ENCODE measurements at regions not wholly inside any gene's neighbourhood (a gene's known extent, or its start where the extent isn't known, plus 50 kb on each side); places are given as distances from the start of the nearest gene placed in this dataset.

DNA sequence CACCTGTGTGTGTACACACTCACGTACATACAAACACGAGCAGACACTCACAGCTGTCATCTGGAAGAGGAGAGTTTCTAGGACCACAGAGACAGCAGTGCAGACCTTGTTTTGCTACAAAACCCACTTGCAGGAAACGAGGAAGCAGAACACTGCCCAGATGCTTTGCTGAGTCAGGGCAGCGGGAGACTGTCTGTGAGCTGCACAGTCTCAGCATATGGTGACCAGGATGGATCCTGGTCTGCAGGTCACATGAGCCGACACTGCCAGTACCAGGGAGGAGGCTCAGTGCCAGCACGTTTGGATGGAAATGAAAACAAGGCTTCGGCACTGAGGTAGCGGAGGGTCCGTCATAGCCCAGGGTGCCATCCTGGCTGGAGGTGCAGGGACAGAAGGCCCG is 117.6 kb upstream of the DPP6 start:
- Histone ChIP-seq H3K4me2 (ENCODE audit: low read length) (no peak overlapping the region), H3K27me3 (ENCODE audit: insufficient read depth, low read length) (no peaks in the 10 kb centered on the region), H3K27ac (ENCODE audit: low read depth, low read length) (no peak overlapping the region), H2AFZ (ENCODE audit: low read depth, low read length) (no peak overlapping the region), H3K4me3 (ENCODE audit: insufficient read depth, low read depth, low read length) (no peak overlapping the region), H3K4me1 (ENCODE audit: insufficient read depth, low read length) (no peaks in the 10 kb centered on the region), H3K9ac (ENCODE audit: low read length) (no peak overlapping the region), H3K79me2 (ENCODE audit: insufficient read depth, low read length) (no peaks in the 10 kb centered on the region), H4K20me1 (ENCODE audit: insufficient read depth, low read length) (no peaks in the 10 kb centered on the region), H3K36me3 (ENCODE audit: insufficient read depth, low read length) (no peaks in the 10 kb centered on the region), H3K9me3 (ENCODE audit: insufficient read depth, low read depth, low read length) (no peaks in the 10 kb centered on the region)
- no peak overlapping the region for H3K27ac Mint-ChIP-seq (ENCODE audit: unreplicated experiment)
- no peak for DNase-seq (ENCODE audit: low read depth)
- FAIRE-seq = no peak
- peaks cover 5% of the 10 kb centered on the region for H3K9me3 Mint-ChIP-seq (ENCODE audit: unreplicated experiment)
- peaks cover 4% of the 10 kb centered on the region for H3K4me1 Mint-ChIP-seq (ENCODE audit: low read depth, unreplicated experiment)
- H3K4me3 Mint-ChIP-seq (ENCODE audit: unreplicated experiment) = no peak overlapping the region
- TF ChIP-seq CTCF (IDR thresholded peaks at IDR 0.05; ENCODE audit: insufficient read depth, low read depth, low read length) (no peak), EZH2 (IDR thresholded peaks at IDR 0.05; ENCODE audit: insufficient read depth, low read length) (no peak)
- H3K27me3 Mint-ChIP-seq (ENCODE audit: low read depth, unreplicated experiment) = no peaks in the 10 kb centered on the region
- no peaks in the 10 kb centered on the region for H3K36me3 Mint-ChIP-seq (ENCODE audit: low read depth, unreplicated experiment)

- H3K79me2 ChIP-seq (ENCODE audit: insufficient read depth, low read length) = no peaks in the 10 kb centered on the region
- H3K9me3 ChIP-seq (ENCODE audit: insufficient read depth, low read depth, low read length) = no peaks in the 10 kb centered on the region
- Mint-ChIP-seq H3K4me3 (ENCODE audit: unreplicated experiment) (no peak overlapping the region), H3K9me3 (ENCODE audit: unreplicated experiment) (peaks cover 5% of the 10 kb centered on the region), H3K27ac (ENCODE audit: unreplicated experiment) (no peak overlapping the region), H3K36me3 (ENCODE audit: low read depth, unreplicated experiment) (no peaks in the 10 kb centered on the region), H3K4me1 (ENCODE audit: low read depth, unreplicated experiment) (peaks cover 4% of the 10 kb centered on the region), H3K27me3 (ENCODE audit: low read depth, unreplicated experiment) (no peaks in the 10 kb centered on the region)
- FAIRE-seq = no peak
- H3K27ac ChIP-seq (ENCODE audit: low read depth, low read length) = no peak overlapping the region
- no peak overlapping the region for H3K9ac ChIP-seq (ENCODE audit: low read length)
- H3K4me2 ChIP-seq (ENCODE audit: low read length) = no peak overlapping the region
- no peak overlapping the region for H3K4me3 ChIP-seq (ENCODE audit: insufficient read depth, low read depth, low read length)
- H3K27me3 ChIP-seq (ENCODE audit: insufficient read depth, low read length) = no peaks in the 10 kb centered on the region
- no peaks in the 10 kb centered on the region for H3K36me3 ChIP-seq (ENCODE audit: insufficient read depth, low read length)
- H4K20me1 ChIP-seq (ENCODE audit: insufficient read depth, low read length) = no peaks in the 10 kb centered on the region
- H2AFZ ChIP-seq (ENCODE audit: low read depth, low read length) = no peak overlapping the region
- no peak for TF ChIP-seq CTCF (IDR thresholded peaks at IDR 0.05; ENCODE audit: insufficient read depth, low read depth, low read length)
- TF ChIP-seq EZH2 (IDR thresholded peaks at IDR 0.05; ENCODE audit: insufficient read depth, low read length) = no peak
- H3K4me1 ChIP-seq (ENCODE audit: insufficient read depth, low read length) = no peaks in the 10 kb centered on the region
- no peak for DNase-seq (ENCODE audit: low read depth)
Observed at GRCh38 chr7:153935095-153935494, 117.1 kb upstream of the DPP6 start.

DNA sequence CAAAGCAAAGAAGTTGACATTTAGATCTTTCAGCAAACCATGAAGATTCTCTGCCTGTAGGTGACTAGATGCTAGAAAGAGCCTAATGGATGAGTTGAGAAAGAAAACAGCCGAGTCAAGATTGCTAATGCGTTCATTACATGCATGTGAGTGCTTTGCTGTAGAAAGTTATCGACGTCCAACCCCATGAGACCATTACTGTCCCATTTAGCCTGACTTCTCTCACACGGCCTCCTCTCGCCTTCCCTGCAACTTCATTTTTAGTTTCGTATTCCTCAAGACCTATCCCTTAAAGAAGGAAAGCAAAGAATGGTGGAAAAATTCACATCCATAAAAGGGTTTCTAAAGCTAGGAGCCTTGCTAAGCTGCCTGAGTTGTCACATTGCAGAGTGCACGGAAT is 113.7 kb upstream of the DPP6 start:
- Histone ChIP-seq H3K4me3 (ENCODE audit: insufficient read depth, low read depth, low read length) (no peak overlapping the region), H3K4me1 (ENCODE audit: insufficient read depth, low read length) (no peaks in the 10 kb centered on the region), H3K79me2 (ENCODE audit: insufficient read depth, low read length) (no peaks in the 10 kb centered on the region), H3K27me3 (ENCODE audit: insufficient read depth, low read length) (no peaks in the 10 kb centered on the region), H3K9me3 (ENCODE audit: insufficient read depth, low read depth, low read length) (no peaks in the 10 kb centered on the region), H3K27ac (ENCODE audit: low read depth, low read length) (no peak overlapping the region), H3K4me2 (ENCODE audit: low read length) (no peak overlapping the region), H3K9ac (ENCODE audit: low read length) (no peak overlapping the region), H3K36me3 (ENCODE audit: insufficient read depth, low read length) (no peaks in the 10 kb centered on the region), H2AFZ (ENCODE audit: low read depth, low read length) (no peak overlapping the region), H4K20me1 (ENCODE audit: insufficient read depth, low read length) (no peaks in the 10 kb centered on the region)
- TF ChIP-seq CTCF (IDR thresholded peaks at IDR 0.05; ENCODE audit: insufficient read depth, low read depth, low read length) = no peak
- TF ChIP-seq EZH2 (IDR thresholded peaks at IDR 0.05; ENCODE audit: insufficient read depth, low read length) = no peak
- no peaks in the 10 kb centered on the region for H3K36me3 Mint-ChIP-seq (ENCODE audit: low read depth, unreplicated experiment)
- peaks cover 5% of the 10 kb centered on the region for H3K9me3 Mint-ChIP-seq (ENCODE audit: unreplicated experiment)
- DNase-seq (ENCODE audit: low read depth) = no peak
- no peak overlapping the region for H3K4me3 Mint-ChIP-seq (ENCODE audit: unreplicated experiment)
- H3K27ac Mint-ChIP-seq (ENCODE audit: unreplicated experiment) = no peak overlapping the region
- FAIRE-seq = no peak
- no peaks in the 10 kb centered on the region for H3K27me3 Mint-ChIP-seq (ENCODE audit: low read depth, unreplicated experiment)
- H3K4me1 Mint-ChIP-seq (ENCODE audit: low read depth, unreplicated experiment) = peaks cover 4% of the 10 kb centered on the region
